ENCODE measurements at regions not wholly inside any gene's neighbourhood (a gene's known extent, or its start where the extent isn't known, plus 50 kb on each side); places are given as distances from the start of the nearest gene placed in this dataset.

GRCh38 chr2:103986001-103986400, 867.9 kb upstream of the POU3F3 start:
- WGBS (ENCODE audit: missing lambda C conversion rate) = 15% methylated on average over 4 of the region's 4 CpGs
- TF ChIP-seq TP53 (CRISPR knock-in tag; IDR thresholded peaks at IDR 0.05) (no peak), EHF (CRISPR knock-in tag; IDR thresholded peaks at IDR 0.05) (no peak), CHD4 (IDR thresholded peaks at IDR 0.05; ENCODE audit: borderline replicate concordance) (no peak), CHD2 (IDR thresholded peaks at IDR 0.05; ENCODE audit: low read length, partially characterized antibody) (no peak), USF2 (IDR thresholded peaks at IDR 0.05) (no peak), HOXB5 (CRISPR knock-in tag; IDR thresholded peaks at IDR 0.05) (no peak), ESRRA (IDR thresholded peaks at IDR 0.05; ENCODE audit: borderline replicate concordance, low read length) (no peak), KDM1A (IDR thresholded peaks at IDR 0.05; ENCODE audit: low read depth) (no peak), HOXA7 (CRISPR knock-in tag; IDR thresholded peaks at IDR 0.05) (no peak), SREBF2 (IDR thresholded peaks at IDR 0.05) (no peak), HDAC2 (IDR thresholded peaks at IDR 0.05) (no peak), POLR2A (IDR thresholded peaks at IDR 0.05; ENCODE audit: low read length) (no peak), NPAS2 (CRISPR knock-in tag; IDR thresholded peaks at IDR 0.05; ENCODE audit: borderline replicate concordance) (no peak), NR3C1 (IDR thresholded peaks at IDR 0.05) (no peak), RFX5 (IDR thresholded peaks at IDR 0.05) (no peak)
- TF ChIP-seq, protein P1, sequence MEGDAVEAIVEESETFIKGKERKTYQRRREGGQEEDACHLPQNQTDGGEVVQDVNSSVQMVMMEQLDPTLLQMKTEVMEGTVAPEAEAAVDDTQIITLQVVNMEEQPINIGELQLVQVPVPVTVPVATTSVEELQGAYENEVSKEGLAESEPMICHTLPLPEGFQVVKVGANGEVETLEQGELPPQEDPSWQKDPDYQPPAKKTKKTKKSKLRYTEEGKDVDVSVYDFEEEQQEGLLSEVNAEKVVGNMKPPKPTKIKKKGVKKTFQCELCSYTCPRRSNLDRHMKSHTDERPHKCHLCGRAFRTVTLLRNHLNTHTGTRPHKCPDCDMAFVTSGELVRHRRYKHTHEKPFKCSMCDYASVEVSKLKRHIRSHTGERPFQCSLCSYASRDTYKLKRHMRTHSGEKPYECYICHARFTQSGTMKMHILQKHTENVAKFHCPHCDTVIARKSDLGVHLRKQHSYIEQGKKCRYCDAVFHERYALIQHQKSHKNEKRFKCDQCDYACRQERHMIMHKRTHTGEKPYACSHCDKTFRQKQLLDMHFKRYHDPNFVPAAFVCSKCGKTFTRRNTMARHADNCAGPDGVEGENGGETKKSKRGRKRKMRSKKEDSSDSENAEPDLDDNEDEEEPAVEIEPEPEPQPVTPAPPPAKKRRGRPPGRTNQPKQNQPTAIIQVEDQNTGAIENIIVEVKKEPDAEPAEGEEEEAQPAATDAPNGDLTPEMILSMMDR (IDR thresholded peaks at IDR 0.05) = no peak
- TF ChIP-seq, protein P2, sequence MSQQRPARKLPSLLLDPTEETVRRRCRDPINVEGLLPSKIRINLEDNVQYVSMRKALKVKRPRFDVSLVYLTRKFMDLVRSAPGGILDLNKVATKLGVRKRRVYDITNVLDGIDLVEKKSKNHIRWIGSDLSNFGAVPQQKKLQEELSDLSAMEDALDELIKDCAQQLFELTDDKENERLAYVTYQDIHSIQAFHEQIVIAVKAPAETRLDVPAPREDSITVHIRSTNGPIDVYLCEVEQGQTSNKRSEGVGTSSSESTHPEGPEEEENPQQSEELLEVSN (IDR thresholded peaks at IDR 0.05; ENCODE audit: borderline replicate concordance, low read depth) = no peak
- Histone ChIP-seq H3K4me2 (no peak overlapping the region), H3K4me3 (no peak overlapping the region), H3K4me1 (no peaks in the 10 kb centered on the region), H3K27ac (no peak overlapping the region), H3K9me3 (no peaks in the 10 kb centered on the region)
- CTCF ChIA-PET = no interaction called here
- DNase-seq (ENCODE audit: low read depth in 1 of 2, low spot score in 1 of 2) = no peak
- ATAC-seq = no peak
- POLR2A ChIA-PET = no interaction called here
- no peak for FAIRE-seq

DNA sequence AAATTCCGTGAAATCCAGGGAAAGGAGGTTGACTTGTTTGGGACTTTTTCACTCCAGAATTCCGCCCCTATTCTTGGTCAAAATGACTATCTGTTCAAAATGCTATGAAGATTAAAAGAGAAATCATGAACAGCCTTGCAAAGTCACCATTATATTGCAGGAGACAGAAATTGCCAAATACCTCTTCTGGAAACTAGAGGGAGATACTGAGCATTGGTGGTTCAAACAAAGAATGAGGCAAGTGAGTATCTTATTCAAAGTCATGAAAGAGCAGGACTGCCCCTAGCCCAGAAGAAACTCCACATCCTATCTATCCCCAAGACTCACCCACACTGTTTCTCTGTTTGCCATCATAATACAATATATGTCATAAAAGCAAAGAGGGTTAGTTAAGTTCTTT, 862.3 kb upstream of the POU3F3 start:
- TF ChIP-seq FOSB (CRISPR knock-in tag; IDR thresholded peaks at IDR 0.05) (no peak), RNF2 (IDR thresholded peaks at IDR 0.05; ENCODE audit: borderline replicate concordance, low read depth) (no peak), FOSL2 (IDR thresholded peaks at IDR 0.05) (no peak), FOSL2 (CRISPR knock-in tag; IDR thresholded peaks at IDR 0.05) (no peak), MYC (IDR thresholded peaks at IDR 0.05; ENCODE audit: borderline replicate concordance, low read length) (no peak), MAX (IDR thresholded peaks at IDR 0.05) (no peak), HDAC2 (IDR thresholded peaks at IDR 0.05) (no peak)
- TF ChIP-seq, protein P1 (IDR thresholded peaks at IDR 0.05) = peak; percentile 19; the same call in 1 of the 3 replicates
- H3K4me3 ChIP-seq = no peak overlapping the region
- H3K27ac ChIP-seq = no peak overlapping the region
- peak in 1 of 2 experiments; percentile 21 for DNase-seq (ENCODE audit: low read depth in 1 of 2, low spot score in 1 of 2)
- no peak for FAIRE-seq
- no peak overlapping the region for H3K4me2 ChIP-seq
- H3K9me3 ChIP-seq = no peaks in the 10 kb centered on the region
- 15% methylated on average over 2 of the region's 2 CpGs for WGBS (ENCODE audit: missing lambda C conversion rate)
- no peaks in the 10 kb centered on the region for H3K4me1 ChIP-seq
- CTCF ChIA-PET = no interaction called here
- 0 out of 6 replicates have a peak, but pooled peaks of 1 of the 2 experiments have one; percentile 25 for ATAC-seq
- POLR2A ChIA-PET = no interaction called here
